ENCODE measurements at regions not wholly inside any gene's neighbourhood (a gene's known extent, or its start where the extent isn't known, plus 50 kb on each side); places are given as distances from the start of the nearest gene placed in this dataset.

DNA sequence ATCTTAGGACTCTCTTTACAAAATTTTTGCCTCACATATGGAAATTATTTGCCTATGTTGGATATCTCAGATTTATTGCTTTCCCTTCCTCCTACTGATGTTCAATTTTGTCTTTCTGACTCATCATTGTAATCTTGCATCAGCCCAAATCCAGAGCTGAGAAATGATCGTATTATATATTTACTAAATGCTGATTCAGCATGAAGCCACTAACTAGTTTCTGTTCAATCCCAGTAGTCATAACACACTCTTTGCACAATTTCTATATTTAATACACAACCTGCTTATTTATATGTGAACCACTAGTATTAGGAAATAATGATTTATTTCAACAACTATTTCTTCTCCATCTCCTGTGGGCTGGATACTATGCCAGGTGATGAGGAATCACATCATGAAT is 161.1 kb upstream of the PCDH17 start:
- TF ChIP-seq CBX3 (IDR thresholded peaks at IDR 0.05; ENCODE audit: borderline replicate concordance in 1 of 2, low read length in 2 of 2) (no peak), KLF16 (IDR thresholded peaks at IDR 0.05) (no peak), NR2F6 (CRISPR knock-in tag; IDR thresholded peaks at IDR 0.05) (no peak), ZNF561 (CRISPR knock-in tag; conservative IDR thresholded peaks at IDR 0.05) (no peak), SMC3 (conservative IDR thresholded peaks at IDR 0.05; ENCODE audit: insufficient read depth, low read depth, low read length) (no peak), POLR2AphosphoS5 (IDR thresholded peaks at IDR 0.05; ENCODE audit: control insufficient read depth, insufficient read depth, low read depth, low read length) (no peak), RAD51 (IDR thresholded peaks at IDR 0.05; ENCODE audit: borderline replicate concordance, low read depth) (no peak)
- TF ChIP-seq, protein P1, sequence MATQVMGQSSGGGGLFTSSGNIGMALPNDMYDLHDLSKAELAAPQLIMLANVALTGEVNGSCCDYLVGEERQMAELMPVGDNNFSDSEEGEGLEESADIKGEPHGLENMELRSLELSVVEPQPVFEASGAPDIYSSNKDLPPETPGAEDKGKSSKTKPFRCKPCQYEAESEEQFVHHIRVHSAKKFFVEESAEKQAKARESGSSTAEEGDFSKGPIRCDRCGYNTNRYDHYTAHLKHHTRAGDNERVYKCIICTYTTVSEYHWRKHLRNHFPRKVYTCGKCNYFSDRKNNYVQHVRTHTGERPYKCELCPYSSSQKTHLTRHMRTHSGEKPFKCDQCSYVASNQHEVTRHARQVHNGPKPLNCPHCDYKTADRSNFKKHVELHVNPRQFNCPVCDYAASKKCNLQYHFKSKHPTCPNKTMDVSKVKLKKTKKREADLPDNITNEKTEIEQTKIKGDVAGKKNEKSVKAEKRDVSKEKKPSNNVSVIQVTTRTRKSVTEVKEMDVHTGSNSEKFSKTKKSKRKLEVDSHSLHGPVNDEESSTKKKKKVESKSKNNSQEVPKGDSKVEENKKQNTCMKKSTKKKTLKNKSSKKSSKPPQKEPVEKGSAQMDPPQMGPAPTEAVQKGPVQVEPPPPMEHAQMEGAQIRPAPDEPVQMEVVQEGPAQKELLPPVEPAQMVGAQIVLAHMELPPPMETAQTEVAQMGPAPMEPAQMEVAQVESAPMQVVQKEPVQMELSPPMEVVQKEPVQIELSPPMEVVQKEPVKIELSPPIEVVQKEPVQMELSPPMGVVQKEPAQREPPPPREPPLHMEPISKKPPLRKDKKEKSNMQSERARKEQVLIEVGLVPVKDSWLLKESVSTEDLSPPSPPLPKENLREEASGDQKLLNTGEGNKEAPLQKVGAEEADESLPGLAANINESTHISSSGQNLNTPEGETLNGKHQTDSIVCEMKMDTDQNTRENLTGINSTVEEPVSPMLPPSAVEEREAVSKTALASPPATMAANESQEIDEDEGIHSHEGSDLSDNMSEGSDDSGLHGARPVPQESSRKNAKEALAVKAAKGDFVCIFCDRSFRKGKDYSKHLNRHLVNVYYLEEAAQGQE (IDR thresholded peaks at IDR 0.05; ENCODE audit: borderline replicate concordance): no peak
- TF ChIP-seq, protein P1 (CRISPR knock-in tag; IDR thresholded peaks at IDR 0.05; ENCODE audit: low read depth): no peak
- TF ChIP-seq, protein P2, sequence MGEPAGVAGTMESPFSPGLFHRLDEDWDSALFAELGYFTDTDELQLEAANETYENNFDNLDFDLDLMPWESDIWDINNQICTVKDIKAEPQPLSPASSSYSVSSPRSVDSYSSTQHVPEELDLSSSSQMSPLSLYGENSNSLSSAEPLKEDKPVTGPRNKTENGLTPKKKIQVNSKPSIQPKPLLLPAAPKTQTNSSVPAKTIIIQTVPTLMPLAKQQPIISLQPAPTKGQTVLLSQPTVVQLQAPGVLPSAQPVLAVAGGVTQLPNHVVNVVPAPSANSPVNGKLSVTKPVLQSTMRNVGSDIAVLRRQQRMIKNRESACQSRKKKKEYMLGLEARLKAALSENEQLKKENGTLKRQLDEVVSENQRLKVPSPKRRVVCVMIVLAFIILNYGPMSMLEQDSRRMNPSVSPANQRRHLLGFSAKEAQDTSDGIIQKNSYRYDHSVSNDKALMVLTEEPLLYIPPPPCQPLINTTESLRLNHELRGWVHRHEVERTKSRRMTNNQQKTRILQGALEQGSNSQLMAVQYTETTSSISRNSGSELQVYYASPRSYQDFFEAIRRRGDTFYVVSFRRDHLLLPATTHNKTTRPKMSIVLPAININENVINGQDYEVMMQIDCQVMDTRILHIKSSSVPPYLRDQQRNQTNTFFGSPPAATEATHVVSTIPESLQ (CRISPR knock-in tag; IDR thresholded peaks at IDR 0.05): no peak

Data from K562 (cell line).